Glomerular visceral epithelial cell (primary cell): ENCODE measurements at regions not wholly inside any gene's neighbourhood (a gene's known extent, or its start where the extent isn't known, plus 50 kb on each side); places are given as distances from the start of the nearest gene placed in this dataset.

Source experiments
- DNase-seq: peaks from one replicate; pipeline ENCODE4 v3.0.0-alpha.2; 2016; ENCODE audit errors: extremely low spot score

DNA sequence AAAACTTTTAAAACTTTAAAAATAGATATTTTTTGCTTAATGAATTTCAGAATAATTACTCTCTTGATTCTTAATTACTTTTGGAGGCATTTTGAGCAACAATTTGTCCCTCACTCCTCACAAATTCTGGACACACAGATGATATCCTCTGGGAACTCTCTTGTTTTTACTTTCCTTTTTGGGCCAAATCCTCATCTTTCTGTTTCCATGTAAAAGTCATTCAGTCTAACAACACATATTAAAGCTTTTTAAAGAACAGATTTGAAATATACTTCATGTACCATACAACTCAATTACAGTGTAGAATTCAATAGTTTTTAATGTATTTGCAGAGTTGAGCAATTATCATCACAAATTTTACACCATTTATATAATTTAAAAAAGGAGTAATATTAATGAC is 983.1 kb downstream of the STIM2 start:
- no peak for DNase-seq

DNA sequence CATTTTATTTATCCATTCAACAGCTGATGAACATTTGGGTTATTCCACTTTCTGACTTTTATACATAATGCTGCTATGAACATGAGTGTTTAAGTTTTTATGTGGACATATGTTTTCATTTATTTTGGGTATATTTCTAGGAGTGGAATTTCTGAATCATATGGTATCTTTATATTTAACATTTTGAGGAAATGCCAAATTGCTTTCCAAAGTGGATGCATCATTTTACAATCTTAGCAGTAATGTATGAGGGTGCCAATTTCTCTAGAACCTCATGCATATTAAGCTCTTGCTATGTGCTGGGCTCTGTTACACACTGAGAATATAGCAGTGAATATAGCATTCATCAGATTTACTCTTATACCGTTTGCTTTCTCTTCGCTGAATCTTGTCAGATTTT is 983.7 kb downstream of the STIM2 start:
- no peak for DNase-seq

DNA sequence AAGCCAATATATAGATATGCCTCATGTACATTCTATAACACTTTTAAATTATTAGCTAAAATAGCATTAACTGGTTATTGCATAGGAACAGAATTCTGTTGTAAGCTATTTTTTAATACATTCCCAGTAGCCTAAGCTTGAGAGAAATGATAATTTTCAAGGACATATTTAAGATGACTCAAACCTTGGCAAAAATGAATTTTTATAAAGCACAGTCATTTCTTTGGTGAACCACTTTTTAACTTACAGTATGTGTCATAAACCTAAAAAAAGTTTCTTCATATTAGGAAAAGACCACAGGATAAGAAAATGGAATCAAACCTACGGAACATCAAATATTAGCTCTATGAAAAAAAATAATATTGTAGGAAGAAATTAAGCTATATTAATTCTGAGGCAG is 986.3 kb downstream of the STIM2 start:
- no peak for DNase-seq

- DNase-seq = peak; percentile 31
Measured at GRCh38 chr4:27861381-27861787, 1000.7 kb downstream of the STIM2 start.

DNA sequence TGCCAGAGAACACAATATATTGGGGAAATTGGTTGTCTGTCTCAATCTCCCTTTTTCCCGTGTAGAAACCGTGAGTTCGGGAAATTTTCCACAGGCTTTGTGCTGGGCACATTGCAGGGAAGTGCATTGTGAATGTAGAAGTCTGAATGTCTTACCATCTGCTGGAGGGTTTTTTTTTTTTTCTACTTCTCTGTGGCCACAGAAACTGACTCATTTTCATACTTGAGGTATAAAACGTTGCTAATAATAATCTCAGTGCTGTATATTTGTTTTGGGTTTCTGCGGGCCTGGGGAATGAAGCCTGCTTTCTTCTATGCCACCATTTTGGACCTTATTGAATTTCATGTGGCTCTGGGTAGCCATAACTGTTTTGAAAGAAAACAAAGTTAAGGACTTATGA is 1001.2 kb downstream of the STIM2 start:
- peak; percentile 16 for DNase-seq

DNA sequence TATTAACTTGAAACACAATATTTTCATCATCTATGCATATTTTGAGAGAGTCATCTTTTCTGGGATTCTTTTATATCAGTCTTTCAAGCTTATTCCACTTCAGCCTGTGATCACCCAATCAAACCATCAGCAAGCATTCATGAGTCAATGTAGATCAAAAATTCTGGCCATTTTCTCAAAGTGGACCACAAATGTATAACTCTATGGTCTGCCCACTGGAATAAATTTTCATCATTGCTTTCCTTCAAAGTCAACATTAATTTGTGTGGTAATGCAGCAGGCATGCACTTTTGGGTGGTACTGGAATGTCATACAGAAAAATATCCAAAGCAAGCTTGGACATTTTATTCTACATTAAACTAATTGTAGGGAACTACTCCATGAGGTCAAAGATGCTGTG is 1013.0 kb downstream of the STIM2 start:
- DNase-seq = no peak

- no peak for DNase-seq
Measured at GRCh38 chr4:27881705-27882104, 1021.1 kb downstream of the STIM2 start.

DNA sequence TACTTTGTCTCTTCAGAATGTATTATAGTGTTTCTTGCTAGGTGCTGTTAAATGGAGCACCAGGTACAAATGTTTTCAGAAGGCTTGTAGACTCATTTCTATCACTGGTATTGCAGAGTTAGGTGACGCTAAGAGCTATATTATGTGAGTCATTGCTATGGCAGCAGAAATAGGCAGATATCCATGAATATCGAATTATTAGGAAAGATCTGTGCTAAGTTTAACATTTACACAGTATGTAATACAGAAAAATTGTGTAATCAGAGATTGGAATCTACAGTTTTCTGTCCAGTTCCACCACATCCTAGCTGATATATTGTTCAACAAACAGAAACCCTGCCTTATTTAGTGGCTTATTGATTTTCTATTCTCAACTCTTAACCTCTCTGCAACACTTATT is 1025.5 kb downstream of the STIM2 start:
- DNase-seq = no peak

GRCh38 chr4:27887646-27888045 is 1027.0 kb downstream of the STIM2 start:
- DNase-seq = no peak

GRCh38 chr4:27888505-27888904 is 1027.9 kb downstream of the STIM2 start:
- no peak for DNase-seq

DNA sequence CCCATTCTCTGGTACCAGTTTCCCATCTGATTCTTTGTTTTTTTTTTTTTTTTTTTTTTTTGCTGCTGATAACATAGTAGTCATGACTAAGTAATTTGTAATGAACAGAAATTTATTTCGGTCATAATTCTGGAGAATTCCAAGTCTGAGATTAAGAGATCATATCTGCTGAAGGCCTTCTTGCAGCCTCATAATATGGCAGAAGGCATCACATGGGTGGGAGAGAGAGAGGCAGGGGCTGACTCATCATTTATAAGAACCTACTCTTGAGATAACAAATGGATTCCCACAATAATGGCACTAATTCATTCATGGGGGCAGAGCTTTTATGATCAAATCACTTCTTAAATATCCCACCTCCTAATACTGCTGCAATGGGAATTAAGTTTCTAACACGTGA is 1034.3 kb downstream of the STIM2 start:
- no peak for DNase-seq

GRCh38 chr4:27908356-27908755 is 1047.7 kb downstream of the STIM2 start:
- DNase-seq = no peak

- DNase-seq = no peak
Measured at GRCh38 chr4:27910227-27910626, 1049.6 kb downstream of the STIM2 start.

DNA sequence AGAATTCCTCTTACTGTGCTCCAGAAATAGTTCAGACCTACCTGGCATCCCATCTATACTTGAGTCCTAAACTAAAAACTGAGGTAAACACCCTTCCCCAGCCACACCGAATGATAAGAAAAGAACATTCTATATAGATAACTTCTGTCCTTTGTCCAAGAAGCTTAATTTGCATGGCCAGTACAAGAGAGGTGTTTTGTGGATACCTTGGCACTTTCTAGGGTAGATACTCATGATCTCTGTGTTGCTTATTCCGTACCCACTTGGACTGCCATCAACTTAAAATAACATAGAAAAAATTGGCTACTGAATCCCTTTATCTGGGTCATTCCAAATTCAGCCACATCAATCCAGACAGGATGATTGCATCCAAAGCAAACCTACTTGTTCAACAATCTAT is 1050.4 kb downstream of the STIM2 start:
- DNase-seq = no peak

DNA sequence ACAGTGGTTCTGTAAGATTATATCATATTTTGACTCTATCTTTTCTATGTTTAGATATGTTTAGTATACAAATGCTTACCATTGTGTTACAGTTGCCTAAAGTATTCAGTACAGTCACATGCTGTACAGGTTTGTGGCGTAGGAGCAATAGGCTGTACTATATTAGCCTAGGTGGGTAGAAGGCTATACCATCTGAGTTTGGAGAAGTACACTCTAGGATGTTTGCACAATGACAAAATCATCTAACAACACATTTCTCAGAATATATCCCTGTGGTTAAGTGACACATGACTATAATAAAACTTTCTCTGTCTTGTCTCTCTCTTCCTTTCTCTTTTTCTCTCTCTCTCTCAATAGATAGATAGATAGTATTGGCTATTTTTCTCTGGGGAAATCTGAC is 1053.1 kb downstream of the STIM2 start:
- no peak for DNase-seq

- DNase-seq = no peak
Measured at GRCh38 chr4:27915822-27916221, 1055.2 kb downstream of the STIM2 start.

- DNase-seq = no peak
Measured at GRCh38 chr4:27916452-27917184, 1056.0 kb downstream of the STIM2 start.

DNA sequence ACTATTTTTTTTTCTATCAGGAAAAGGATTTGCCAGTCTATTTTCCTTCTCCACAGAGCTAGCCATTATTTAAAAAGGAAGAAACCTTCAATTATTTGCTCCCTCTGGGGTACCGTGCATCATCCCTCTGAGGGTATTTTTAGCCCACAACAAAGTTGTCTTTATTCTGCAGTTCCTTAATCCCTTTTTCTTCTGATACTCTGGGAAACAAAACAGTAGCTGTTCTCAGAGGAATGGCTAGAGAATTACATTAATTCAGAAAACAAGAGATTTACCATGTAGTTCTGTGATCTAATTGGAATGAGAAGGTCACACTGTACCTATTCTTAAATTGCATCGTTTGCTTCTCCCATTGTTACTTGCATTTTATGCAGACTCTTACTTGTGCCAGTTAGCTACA is 1056.7 kb downstream of the STIM2 start:
- no peak for DNase-seq

DNA sequence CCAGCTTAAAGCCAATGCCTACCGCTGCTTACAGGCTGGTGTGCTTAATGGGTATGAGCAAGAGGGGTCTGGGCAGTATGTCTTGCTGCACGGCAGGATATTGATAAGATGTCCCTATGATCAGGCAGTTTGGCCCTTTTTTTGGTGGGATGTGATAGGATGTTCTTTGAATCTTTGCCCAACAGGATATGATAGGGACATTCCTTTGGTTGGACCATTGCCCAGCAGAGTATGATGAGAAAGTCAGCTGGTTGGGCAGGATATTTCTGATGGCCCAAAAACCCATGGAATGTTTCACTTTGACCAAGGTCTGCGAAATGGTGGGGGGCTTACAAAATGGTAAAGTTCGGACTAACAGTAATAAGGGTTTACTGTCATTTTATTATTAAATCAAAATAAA is 1060.6 kb downstream of the STIM2 start:
- DNase-seq = peak; percentile 7

DNA sequence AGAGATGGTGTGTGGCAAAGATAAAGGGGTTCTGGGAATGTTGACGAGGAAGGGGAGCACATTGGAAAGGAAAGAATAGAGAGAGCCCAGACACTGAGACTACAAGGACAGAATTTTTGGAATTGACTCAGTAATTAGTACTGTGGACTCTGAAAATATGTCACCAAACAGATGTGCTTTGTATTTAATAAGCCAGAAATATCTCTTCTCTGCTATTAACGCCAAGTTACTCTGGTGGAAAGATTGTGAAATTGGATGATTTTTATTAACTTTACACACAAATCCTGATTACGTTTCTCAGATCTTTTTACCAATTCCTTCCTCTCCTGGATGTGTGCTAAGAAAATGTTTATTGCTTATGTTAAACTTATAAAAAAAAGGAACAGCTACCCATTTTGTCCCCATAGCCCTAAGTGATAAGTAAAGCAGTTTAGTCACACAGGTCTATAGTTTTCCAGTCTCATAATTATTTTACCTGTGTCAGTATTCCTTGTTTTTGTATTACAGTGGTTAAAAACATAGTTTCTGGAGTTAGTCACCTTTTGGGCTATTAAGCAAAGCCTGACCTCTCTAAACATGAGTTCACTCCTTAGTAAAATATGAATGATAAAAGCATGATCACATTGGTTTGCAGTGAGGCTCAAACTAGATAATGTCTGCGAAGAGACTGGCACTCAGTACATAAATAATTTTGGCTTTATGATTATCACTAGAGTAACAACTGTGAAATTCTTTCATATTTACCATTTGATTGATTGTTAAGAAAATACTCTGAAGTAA is 1068.3 kb downstream of the STIM2 start:
- DNase-seq = no peak

- DNase-seq = no peak
Measured at GRCh38 chr4:27930291-27930690, 1069.7 kb downstream of the STIM2 start.

- no peak for DNase-seq
Measured at GRCh38 chr4:27930976-27931375, 1070.3 kb downstream of the STIM2 start.

DNA sequence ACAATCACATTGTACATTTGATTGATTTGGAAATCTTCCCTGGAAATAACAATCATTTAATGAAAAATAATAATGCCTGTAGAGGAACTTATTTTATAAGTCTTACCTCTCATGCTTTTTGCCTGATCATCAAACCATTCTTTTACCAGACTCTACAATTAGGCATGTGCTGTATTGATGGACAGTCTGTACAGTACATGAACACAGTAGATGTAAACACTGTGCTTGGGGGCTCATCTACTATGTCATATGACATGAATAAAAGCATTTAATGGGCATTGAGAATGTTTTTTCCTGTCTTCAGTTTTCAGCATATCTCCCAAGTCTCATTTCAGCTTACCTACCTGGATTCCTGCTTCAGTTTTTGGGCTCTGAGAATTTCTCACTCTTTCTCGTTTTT is 1070.9 kb downstream of the STIM2 start:
- no peak for DNase-seq
